BLaER1 (cell line): ENCODE measurements at regions not wholly inside any gene's neighbourhood (a gene's known extent, or its start where the extent isn't known, plus 50 kb on each side); places are given as distances from the start of the nearest gene placed in this dataset.

ENCODE experiments used
- H3K27ac ChIP-seq: shearing (Covaris generic); formaldehyde crosslinking; 2 replicates; pipeline ENCODE4 v1.8.1; 2022
- H3K27me3 ChIP-seq: shearing (Covaris generic); formaldehyde crosslinking; 2 replicates; pipeline ENCODE4 v1.8.1; 2022
- H3K36me3 ChIP-seq: shearing (Covaris generic); formaldehyde crosslinking; 2 replicates; pipeline ENCODE4 v1.8.1; 2022
- H3K4me1 ChIP-seq: shearing (Covaris generic); formaldehyde crosslinking; 2 replicates; pipeline ENCODE4 v1.8.1; 2022
- H3K4me2 ChIP-seq: shearing (Covaris generic); formaldehyde crosslinking; 2 replicates; pipeline ENCODE4 v1.8.1; 2022
- H3K4me3 ChIP-seq: shearing (Covaris generic); formaldehyde crosslinking; 2 replicates; pipeline ENCODE4 v1.8.1; 2022
- H3K9ac ChIP-seq: shearing (Covaris generic); formaldehyde crosslinking; 2 replicates; pipeline ENCODE4 v1.8.1; 2022
- H3K9me3 ChIP-seq: shearing (Covaris generic); formaldehyde crosslinking; 2 replicates; pipeline ENCODE4 v1.8.1; 2022
- H4K20me1 ChIP-seq: shearing (Covaris generic); formaldehyde crosslinking; 2 replicates; pipeline ENCODE4 v1.8.1; 2022
- Cebpa-rat ChIP-seq: shearing (Covaris generic); IDR thresholded peaks from 2 replicates; pipeline ENCODE4 v1.8.1; 2022

GRCh38 chr5:128762661-128763306 lies 202.5 kb upstream of the SLC27A6 start:
- H3K36me3 ChIP-seq, result no peaks in the 10 kb centered on the region
- H4K20me1 ChIP-seq, result no peaks in the 10 kb centered on the region
- no peaks in the 10 kb centered on the region for H3K27me3 ChIP-seq
- no peak overlapping the region for H3K9ac ChIP-seq
- peaks cover 29% of the 10 kb centered on the region for H3K4me1 ChIP-seq
- no peak overlapping the region for H3K27ac ChIP-seq
- no peaks in the 10 kb centered on the region for H3K9me3 ChIP-seq
- no peak overlapping the region for H3K4me3 ChIP-seq
- no peak for TF ChIP-seq Cebpa-rat
- H3K4me2 ChIP-seq, result no peak overlapping the region

GRCh38 chr5:128763321-128763720 lies 202.0 kb upstream of the SLC27A6 start:
- no peak for TF ChIP-seq Cebpa-rat

GRCh38 chr5:128764601-128765310 lies 200.5 kb upstream of the SLC27A6 start:
- H3K36me3 ChIP-seq, result no peaks in the 10 kb centered on the region
- no peak for TF ChIP-seq Cebpa-rat
- H3K4me1 ChIP-seq, result peaks cover 42% of the 10 kb centered on the region
- H3K27ac ChIP-seq, result no peak overlapping the region
- peaks cover 5% of the 10 kb centered on the region; the same call in 1 of the 2 replicates for H3K9me3 ChIP-seq
- H3K9ac ChIP-seq, result no peak overlapping the region
- H4K20me1 ChIP-seq, result no peaks in the 10 kb centered on the region
- no peaks in the 10 kb centered on the region for H3K27me3 ChIP-seq
- no peak overlapping the region for H3K4me3 ChIP-seq
- peak overlapping the region; percentile 60 for H3K4me2 ChIP-seq

More at GRCh38 chr5:128763321-128763720, 202.0 kb upstream of the SLC27A6 start:
- Histone ChIP-seq H3K4me1 (peaks cover 29% of the 10 kb centered on the region), H4K20me1 (no peaks in the 10 kb centered on the region), H3K27ac (no peak overlapping the region), H3K4me2 (no peak overlapping the region), H3K9me3 (no peaks in the 10 kb centered on the region; the same call in 1 of the 2 replicates), H3K4me3 (no peak overlapping the region), H3K9ac (no peak overlapping the region), H3K36me3 (no peaks in the 10 kb centered on the region), H3K27me3 (no peaks in the 10 kb centered on the region)

- Histone ChIP-seq H3K36me3 (no peaks in the 10 kb centered on the region), H3K4me2 (peak overlapping the region; percentile 60), H3K27ac (no peak overlapping the region), H3K9me3 (peaks cover 5% of the 10 kb centered on the region; the same call in 1 of the 2 replicates), H3K4me3 (no peak overlapping the region), H3K9ac (no peak overlapping the region), H3K4me1 (peaks cover 50% of the 10 kb centered on the region), H4K20me1 (no peaks in the 10 kb centered on the region), H3K27me3 (no peaks in the 10 kb centered on the region)
- no peak for TF ChIP-seq Cebpa-rat
Measured at GRCh38 chr5:128765448-128766061, 199.7 kb upstream of the SLC27A6 start.

- Histone ChIP-seq H3K4me1 (peaks cover 56% of the 10 kb centered on the region), H3K4me3 (no peak overlapping the region), H4K20me1 (no peaks in the 10 kb centered on the region), H3K9me3 (peaks cover 5% of the 10 kb centered on the region; the same call in 1 of the 2 replicates), H3K36me3 (no peaks in the 10 kb centered on the region), H3K9ac (no peak overlapping the region), H3K4me2 (no peak overlapping the region), H3K27me3 (no peaks in the 10 kb centered on the region), H3K27ac (no peak overlapping the region)
- no peak for TF ChIP-seq Cebpa-rat
Measured at GRCh38 chr5:128766406-128766805, 198.9 kb upstream of the SLC27A6 start.

GRCh38 chr5:128770907-128771306 lies 194.4 kb upstream of the SLC27A6 start:
- no peak overlapping the region for H3K9ac ChIP-seq
- no peaks in the 10 kb centered on the region for H3K36me3 ChIP-seq
- peak overlapping the region; percentile 33; the same call in 1 of the 2 replicates for H3K4me2 ChIP-seq
- TF ChIP-seq Cebpa-rat, result no peak
- no peaks in the 10 kb centered on the region for H3K27me3 ChIP-seq
- peaks cover 5% of the 10 kb centered on the region; the same call in 1 of the 2 replicates for H3K9me3 ChIP-seq
- no peak overlapping the region for H3K27ac ChIP-seq
- peaks cover 34% of the 10 kb centered on the region for H3K4me1 ChIP-seq
- H3K4me3 ChIP-seq, result no peak overlapping the region
- no peaks in the 10 kb centered on the region for H4K20me1 ChIP-seq

- H3K27me3 ChIP-seq, result no peaks in the 10 kb centered on the region
- H3K9ac ChIP-seq, result no peak overlapping the region
- TF ChIP-seq Cebpa-rat, result no peak
- H3K4me1 ChIP-seq, result peaks cover 27% of the 10 kb centered on the region
- H3K27ac ChIP-seq, result no peak overlapping the region
- H3K4me3 ChIP-seq, result no peak overlapping the region
- H3K9me3 ChIP-seq, result peaks cover 5% of the 10 kb centered on the region; the same call in 1 of the 2 replicates
- no peaks in the 10 kb centered on the region for H3K36me3 ChIP-seq
- H3K4me2 ChIP-seq, result no peak overlapping the region
- H4K20me1 ChIP-seq, result no peaks in the 10 kb centered on the region
Measured at GRCh38 chr5:128772356-128772755, 192.9 kb upstream of the SLC27A6 start.

- H3K9ac ChIP-seq, result no peak overlapping the region
- H3K4me2 ChIP-seq, result no peak overlapping the region
- no peak for TF ChIP-seq Cebpa-rat
- H3K36me3 ChIP-seq, result no peaks in the 10 kb centered on the region
- H4K20me1 ChIP-seq, result no peaks in the 10 kb centered on the region
- peaks cover 5% of the 10 kb centered on the region; the same call in 1 of the 2 replicates for H3K9me3 ChIP-seq
- no peak overlapping the region for H3K27ac ChIP-seq
- no peak overlapping the region for H3K4me3 ChIP-seq
- peaks cover 27% of the 10 kb centered on the region for H3K4me1 ChIP-seq
- no peaks in the 10 kb centered on the region for H3K27me3 ChIP-seq
Measured at GRCh38 chr5:128773378-128773777, 191.9 kb upstream of the SLC27A6 start.

GRCh38 chr5:128774605-128775004 lies 190.7 kb upstream of the SLC27A6 start:
- Histone ChIP-seq H3K4me2 (no peak overlapping the region), H3K4me1 (peaks cover 16% of the 10 kb centered on the region), H3K4me3 (no peak overlapping the region), H3K27ac (no peak overlapping the region), H3K9ac (no peak overlapping the region), H3K27me3 (no peaks in the 10 kb centered on the region), H4K20me1 (no peaks in the 10 kb centered on the region), H3K9me3 (no peaks in the 10 kb centered on the region), H3K36me3 (no peaks in the 10 kb centered on the region)
- no peak for TF ChIP-seq Cebpa-rat

- H3K9me3 ChIP-seq, result no peaks in the 10 kb centered on the region
- peaks cover 7% of the 10 kb centered on the region for H3K4me1 ChIP-seq
- H3K27me3 ChIP-seq, result no peaks in the 10 kb centered on the region
- no peak overlapping the region for H3K4me3 ChIP-seq
- no peak overlapping the region for H3K27ac ChIP-seq
- no peaks in the 10 kb centered on the region for H4K20me1 ChIP-seq
- no peak overlapping the region for H3K4me2 ChIP-seq
- TF ChIP-seq Cebpa-rat, result no peak
- no peaks in the 10 kb centered on the region for H3K36me3 ChIP-seq
- H3K9ac ChIP-seq, result no peak overlapping the region
Measured at GRCh38 chr5:128775558-128775957, 189.7 kb upstream of the SLC27A6 start.
